ENCODE measurements at regions not wholly inside any gene's neighbourhood (a gene's known extent, or its start where the extent isn't known, plus 50 kb on each side); places are given as distances from the start of the nearest gene placed in this dataset.

DNA sequence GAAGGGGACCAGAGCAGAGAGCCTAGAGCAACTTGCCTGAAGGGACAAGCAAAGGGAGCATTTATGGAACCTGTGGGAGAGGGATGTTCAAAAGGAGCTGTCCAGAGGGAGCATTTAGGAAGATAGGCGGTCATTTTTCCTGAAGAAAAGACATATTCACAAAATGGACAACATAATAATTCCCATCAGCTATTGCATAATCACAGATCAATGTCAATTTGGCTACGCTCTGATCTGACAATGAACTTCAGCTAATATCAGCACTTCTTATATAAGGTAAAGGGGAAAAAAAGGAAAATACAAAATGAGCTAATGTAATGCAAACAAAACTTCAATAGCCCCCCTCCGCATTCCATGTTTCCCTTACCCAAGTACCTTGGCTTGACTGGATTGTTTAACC is 291.1 kb upstream of the CDH7 start:
- TF ChIP-seq, protein P1, sequence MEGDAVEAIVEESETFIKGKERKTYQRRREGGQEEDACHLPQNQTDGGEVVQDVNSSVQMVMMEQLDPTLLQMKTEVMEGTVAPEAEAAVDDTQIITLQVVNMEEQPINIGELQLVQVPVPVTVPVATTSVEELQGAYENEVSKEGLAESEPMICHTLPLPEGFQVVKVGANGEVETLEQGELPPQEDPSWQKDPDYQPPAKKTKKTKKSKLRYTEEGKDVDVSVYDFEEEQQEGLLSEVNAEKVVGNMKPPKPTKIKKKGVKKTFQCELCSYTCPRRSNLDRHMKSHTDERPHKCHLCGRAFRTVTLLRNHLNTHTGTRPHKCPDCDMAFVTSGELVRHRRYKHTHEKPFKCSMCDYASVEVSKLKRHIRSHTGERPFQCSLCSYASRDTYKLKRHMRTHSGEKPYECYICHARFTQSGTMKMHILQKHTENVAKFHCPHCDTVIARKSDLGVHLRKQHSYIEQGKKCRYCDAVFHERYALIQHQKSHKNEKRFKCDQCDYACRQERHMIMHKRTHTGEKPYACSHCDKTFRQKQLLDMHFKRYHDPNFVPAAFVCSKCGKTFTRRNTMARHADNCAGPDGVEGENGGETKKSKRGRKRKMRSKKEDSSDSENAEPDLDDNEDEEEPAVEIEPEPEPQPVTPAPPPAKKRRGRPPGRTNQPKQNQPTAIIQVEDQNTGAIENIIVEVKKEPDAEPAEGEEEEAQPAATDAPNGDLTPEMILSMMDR (IDR thresholded peaks at IDR 0.05): no peak
- TF ChIP-seq POLR2A (IDR thresholded peaks at IDR 0.05): no peak

All from Peyer's patch (tissue), 4 donors.